Hepatocyte (in vitro differentiated cells): ENCODE measurements at regions not wholly inside any gene's neighbourhood (a gene's known extent, or its start where the extent isn't known, plus 50 kb on each side); places are given as distances from the start of the nearest gene placed in this dataset.

Experiments used
- DNase-seq: peaks from one replicate; pipeline ENCODE4 v3.0.0-alpha.2; 2016; ENCODE audit warnings: low spot score
- H2AFZ ChIP-seq: fragments of 200-600 bp; sonication (generic); 2 replicates; pipeline ENCODE4 v1.6.0; 2016; ENCODE audit warnings: antibody characterized with exemption, mild to moderate bottlenecking
- H3K27ac ChIP-seq: fragments of 200-600 bp; sonication (generic); 2 replicates; pipeline ENCODE4 v1.5.1; 2016; ENCODE audit warnings: mild to moderate bottlenecking
- H3K27me3 ChIP-seq: fragments of 200-600 bp; sonication (generic); 2 replicates; pipeline ENCODE4 v1.6.1; 2016
- H3K36me3 ChIP-seq: fragments of 200-600 bp; sonication (generic); replicated peaks from 2 replicates; pipeline ENCODE4 v1.5.1; 2016; ENCODE audit warnings: low read depth; ENCODE audit not compliant: insufficient read depth
- H3K4me1 ChIP-seq: fragments of 200-600 bp; sonication (generic); 2 replicates; pipeline ENCODE4 v1.5.1; 2016; ENCODE audit warnings: mild to moderate bottlenecking, moderate library complexity; ENCODE audit not compliant: insufficient read depth
- H3K4me2 ChIP-seq: fragments of 200-600 bp; sonication (generic); 2 replicates; pipeline ENCODE4 v1.6.0; 2016
- H3K4me3 ChIP-seq: fragments of 200-600 bp; sonication (generic); 2 replicates; pipeline ENCODE4 v1.5.1; 2016; ENCODE audit warnings: mild to moderate bottlenecking
- H3K79me2 ChIP-seq: fragments of 200-600 bp; sonication (generic); 2 replicates; pipeline ENCODE4 v1.6.0; 2017; ENCODE audit warnings: mild to moderate bottlenecking
- H3K9me2 ChIP-seq: fragments of 200-600 bp; sonication (generic); replicated peaks from 2 replicates; pipeline ENCODE4 v1.6.0; 2017; ENCODE audit warnings: mild to moderate bottlenecking; ENCODE audit not compliant: insufficient read depth
- H3K9me3 ChIP-seq: fragments of 200-600 bp; sonication (generic); 2 replicates; pipeline ENCODE4 v1.5.1; 2016; ENCODE audit warnings: low read depth, mild to moderate bottlenecking
- H4K20me1 ChIP-seq: fragments of 200-600 bp; sonication (generic); 2 replicates; pipeline ENCODE4 v1.6.0; 2016; ENCODE audit warnings: mild to moderate bottlenecking; ENCODE audit not compliant: insufficient read depth, poor library complexity, severe bottlenecking
- EZH2 ChIP-seq: fragments of 200-600 bp; sonication (generic); IDR thresholded peaks from 2 replicates; pipeline ENCODE4 v1.6.1; 2016; ENCODE audit warnings: antibody characterized with exemption, mild to moderate bottlenecking, borderline replicate concordance
- EZH2phosphoT487 ChIP-seq: fragments of 200-600 bp; sonication (generic); IDR thresholded peaks from one replicate; pipeline ENCODE4 v1.6.1; 2018; ENCODE audit warnings: antibody characterized with exemption, mild to moderate bottlenecking, low read depth, moderate library complexity; ENCODE audit not compliant: unreplicated experiment, severe bottlenecking
- WGBS: methylation state at CpG from one replicate; pipeline ENCODE4 v1.1.6; 2016; ENCODE audit warnings: low lambda C conversion rate; ENCODE audit errors: missing lambda C conversion rate; 5-methylcytosine and 5-hydroxymethylcytosine counted together
- TF ChIP-seq, protein P1 (sequence below): fragments of 200-600 bp; sonication (generic); IDR thresholded peaks from 2 replicates; pipeline ENCODE4 v1.5.1; 2016; ENCODE audit warnings: antibody characterized with exemption, mild to moderate bottlenecking; ENCODE audit not compliant: poor library complexity

DNA sequence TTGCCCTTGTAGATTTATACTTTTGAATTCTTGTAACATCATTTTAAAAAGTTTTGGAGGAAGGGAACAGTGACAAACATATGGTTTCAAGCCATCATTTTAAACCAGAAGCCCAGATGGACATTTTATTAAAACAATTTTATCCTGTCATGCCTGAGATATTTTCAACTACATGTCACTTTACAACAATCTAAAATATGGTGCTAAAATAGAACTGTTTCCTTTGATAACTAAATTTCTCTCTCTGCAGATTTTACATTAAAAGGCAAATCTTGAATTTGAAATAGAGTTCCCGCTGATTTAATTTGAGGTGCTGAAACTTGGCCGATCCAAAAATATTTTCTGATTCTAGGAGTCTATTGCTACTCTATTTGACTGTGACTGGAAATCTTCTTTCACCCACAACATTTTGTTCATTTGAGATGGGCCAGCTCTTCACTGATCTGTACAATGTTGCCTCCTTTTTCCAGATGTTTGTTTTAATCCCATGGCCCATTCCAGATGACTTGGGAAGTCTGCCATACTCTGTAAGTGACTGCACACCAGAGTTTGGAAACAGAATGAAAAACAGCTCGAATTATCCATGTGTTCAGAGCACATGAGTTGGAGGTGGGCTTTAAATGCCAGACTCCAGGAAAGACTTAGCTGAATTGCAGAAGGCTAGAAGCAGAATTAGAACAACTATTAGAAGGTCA, 402.5 kb downstream of the TMEM135 start:
- Histone ChIP-seq H3K9me3 (no peaks in the 10 kb centered on the region), H3K4me2 (no peak overlapping the region), H3K27ac (no peak overlapping the region), H3K36me3 (no peaks in the 10 kb centered on the region), H3K4me3 (no peak overlapping the region), H3K27me3 (no peaks in the 10 kb centered on the region), H2AFZ (no peak overlapping the region), H3K4me1 (no peaks in the 10 kb centered on the region), H4K20me1 (no peaks in the 10 kb centered on the region), H3K79me2 (no peaks in the 10 kb centered on the region), H3K9me2 (no peaks in the 10 kb centered on the region)
- 90% methylated on average over 3 of the region's 3 CpGs for WGBS
- TF ChIP-seq, protein P1, sequence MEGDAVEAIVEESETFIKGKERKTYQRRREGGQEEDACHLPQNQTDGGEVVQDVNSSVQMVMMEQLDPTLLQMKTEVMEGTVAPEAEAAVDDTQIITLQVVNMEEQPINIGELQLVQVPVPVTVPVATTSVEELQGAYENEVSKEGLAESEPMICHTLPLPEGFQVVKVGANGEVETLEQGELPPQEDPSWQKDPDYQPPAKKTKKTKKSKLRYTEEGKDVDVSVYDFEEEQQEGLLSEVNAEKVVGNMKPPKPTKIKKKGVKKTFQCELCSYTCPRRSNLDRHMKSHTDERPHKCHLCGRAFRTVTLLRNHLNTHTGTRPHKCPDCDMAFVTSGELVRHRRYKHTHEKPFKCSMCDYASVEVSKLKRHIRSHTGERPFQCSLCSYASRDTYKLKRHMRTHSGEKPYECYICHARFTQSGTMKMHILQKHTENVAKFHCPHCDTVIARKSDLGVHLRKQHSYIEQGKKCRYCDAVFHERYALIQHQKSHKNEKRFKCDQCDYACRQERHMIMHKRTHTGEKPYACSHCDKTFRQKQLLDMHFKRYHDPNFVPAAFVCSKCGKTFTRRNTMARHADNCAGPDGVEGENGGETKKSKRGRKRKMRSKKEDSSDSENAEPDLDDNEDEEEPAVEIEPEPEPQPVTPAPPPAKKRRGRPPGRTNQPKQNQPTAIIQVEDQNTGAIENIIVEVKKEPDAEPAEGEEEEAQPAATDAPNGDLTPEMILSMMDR, result no peak
- TF ChIP-seq EZH2phosphoT487 (no peak), EZH2 (no peak)
- no peak for DNase-seq

DNA sequence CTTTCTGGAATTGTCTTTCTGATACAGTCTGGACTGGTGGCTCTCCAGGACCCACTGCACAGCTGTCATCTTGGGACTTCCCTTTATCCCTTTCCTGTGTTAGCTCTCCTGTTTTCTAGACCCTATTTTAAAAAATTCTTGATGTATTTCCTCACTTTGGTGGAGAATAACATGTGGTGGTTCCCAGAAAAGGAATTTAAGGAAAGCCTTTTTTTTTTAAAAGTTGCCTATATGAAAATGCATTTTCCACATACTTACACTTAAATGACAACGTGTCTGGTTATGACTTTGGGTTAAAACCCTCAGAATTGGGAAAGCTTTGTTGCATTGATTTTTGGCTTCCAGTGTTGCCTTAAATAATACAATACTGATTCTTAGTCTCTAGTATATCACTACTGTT, 400.7 kb downstream of the TMEM135 start:
- WGBS, result 93% methylated on average over 1 of the region's 1 CpG
- Histone ChIP-seq H2AFZ (no peak overlapping the region), H3K4me3 (no peak overlapping the region), H3K4me2 (no peak overlapping the region), H3K27me3 (no peaks in the 10 kb centered on the region), H3K9me2 (no peaks in the 10 kb centered on the region), H3K79me2 (no peaks in the 10 kb centered on the region), H3K36me3 (no peaks in the 10 kb centered on the region), H3K9me3 (no peaks in the 10 kb centered on the region), H4K20me1 (no peaks in the 10 kb centered on the region), H3K27ac (no peak overlapping the region), H3K4me1 (no peaks in the 10 kb centered on the region)
- no peak for DNase-seq
- TF ChIP-seq, protein P1, result no peak
- TF ChIP-seq EZH2phosphoT487 (no peak), EZH2 (no peak)

- Histone ChIP-seq H3K36me3 (no peaks in the 10 kb centered on the region), H3K27ac (no peak overlapping the region), H3K4me3 (no peak overlapping the region), H2AFZ (no peak overlapping the region), H3K4me1 (no peaks in the 10 kb centered on the region), H3K27me3 (no peaks in the 10 kb centered on the region), H3K9me2 (no peaks in the 10 kb centered on the region), H4K20me1 (no peaks in the 10 kb centered on the region), H3K79me2 (no peaks in the 10 kb centered on the region), H3K4me2 (no peak overlapping the region), H3K9me3 (no peaks in the 10 kb centered on the region)
- TF ChIP-seq EZH2 (no peak), EZH2phosphoT487 (no peak)
- TF ChIP-seq, protein P1, result no peak
- no peak for DNase-seq
Measured at GRCh38 chr11:87437844-87438223, 400.1 kb downstream of the TMEM135 start.
